HAP-1 (cell line): ENCODE measurements at regions not wholly inside any gene's neighbourhood (a gene's known extent, or its start where the extent isn't known, plus 50 kb on each side); places are given as distances from the start of the nearest gene placed in this dataset.
"Not testable (repeated sequence)": the region's sequence is repeated elsewhere in the genome, so short reads cannot be mapped to it uniquely, and the experiment has no call there.

Source experiments
- DNase-seq, 2 experiments: peaks; one replicate each; pipeline ENCODE4 v3.0.0-alpha.2; 2016 to 2020; ENCODE audit warnings: low spot score in 2 of 2
- H3K27me3 ChIP-seq: fragments of 250-450 bp; sonication (Bioruptor Pico); 2 replicates; pipeline ENCODE4 v1.5.1; 2020; ENCODE audit warnings: low read depth, mild to moderate bottlenecking, moderate library complexity
- H3K36me3 ChIP-seq: fragments of 250-450 bp; sonication (Bioruptor Pico); replicated peaks from 2 replicates; pipeline ENCODE4 v1.5.1; 2020; ENCODE audit warnings: mild to moderate bottlenecking
- H3K4me1 ChIP-seq: fragments of 250-450 bp; sonication (Bioruptor Pico); 2 replicates; pipeline ENCODE4 v1.5.1; 2020; ENCODE audit warnings: mild to moderate bottlenecking
- H3K4me3 ChIP-seq: fragments of 250-450 bp; sonication (Bioruptor Pico); 2 replicates; pipeline ENCODE4 v1.5.1; 2020; ENCODE audit warnings: mild to moderate bottlenecking, moderate library complexity
- H3K9me3 ChIP-seq: fragments of 250-450 bp; sonication (Bioruptor Pico); 2 replicates; pipeline ENCODE4 v1.5.1; 2020; ENCODE audit warnings: mild to moderate bottlenecking, moderate library complexity
- in situ Hi-C: fragments of 300-500 bp; cut with MboI; formaldehyde crosslinking; loops from 3 replicates; pipeline ENCODE4 v1.14.3; 2020; ENCODE audit warnings: low sequenced_read_pairs, inconsistent platforms, mixed read lengths

DNA sequence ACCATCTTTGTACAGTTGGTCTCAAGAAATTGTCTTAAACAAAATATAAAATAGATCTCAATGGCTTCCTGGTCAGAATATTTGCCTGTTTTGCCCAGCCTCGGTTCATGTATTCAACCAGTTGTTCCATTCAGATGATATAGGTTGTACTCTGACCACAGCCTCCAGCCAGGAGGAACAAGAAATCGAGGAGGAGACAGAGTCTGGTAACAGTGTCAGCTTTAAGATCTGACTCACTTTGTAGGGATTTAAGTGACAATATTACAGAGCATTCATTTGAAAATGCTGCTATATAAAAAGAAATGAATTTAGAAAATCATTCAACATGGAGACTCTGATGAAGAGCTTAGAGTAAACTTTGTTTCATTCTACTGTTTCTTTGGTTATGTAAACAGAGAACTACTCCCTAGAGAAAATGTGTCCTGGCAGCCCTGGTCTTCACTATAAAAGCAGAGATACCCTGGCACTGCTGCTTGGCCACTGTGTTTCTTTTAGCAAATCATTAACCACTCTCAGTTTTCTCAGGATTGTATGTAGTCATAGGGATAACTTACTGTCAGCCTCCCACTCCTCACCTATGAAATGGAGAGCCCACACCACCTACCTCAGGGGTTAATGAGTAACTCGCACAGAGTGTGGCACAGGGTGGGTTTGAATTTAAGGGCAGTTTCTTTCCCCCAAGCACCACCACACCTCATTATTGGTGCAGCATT is 53.5 kb downstream of the PAGE2 start:
- no peak for DNase-seq
- no peaks in the 10 kb centered on the region for H3K4me1 ChIP-seq
- in situ Hi-C loops = no loop called here
- H3K36me3 ChIP-seq = 0 out of 2 replicates have a peak, but pooled peaks cover 7% of the 10 kb centered on the region
- H3K27me3 ChIP-seq = no peaks in the 10 kb centered on the region
- no peak overlapping the region for H3K4me3 ChIP-seq
- no peaks in the 10 kb centered on the region for H3K9me3 ChIP-seq

- no peaks in the 10 kb centered on the region for H3K27me3 ChIP-seq
Measured at GRCh38 chrX:55142919-55143310, 54.1 kb downstream of the PAGE2 start.

GRCh38 chrX:55143621-55144020 is 54.8 kb downstream of the PAGE2 start:
- in situ Hi-C loops = no loop called here
- no peaks in the 10 kb centered on the region for H3K27me3 ChIP-seq
- H3K9me3 ChIP-seq = no peaks in the 10 kb centered on the region
- 0 out of 2 replicates have a peak, but pooled peaks cover 7% of the 10 kb centered on the region for H3K36me3 ChIP-seq
- no peak for DNase-seq
- H3K4me3 ChIP-seq = no peak overlapping the region
- no peaks in the 10 kb centered on the region for H3K4me1 ChIP-seq

More at GRCh38 chrX:55142919-55143310, 54.1 kb downstream of the PAGE2 start:
- H3K4me3 ChIP-seq = no peak overlapping the region
- DNase-seq = no peak
- in situ Hi-C loops = no loop called here
- H3K36me3 ChIP-seq = 0 out of 2 replicates have a peak, but pooled peaks cover 7% of the 10 kb centered on the region
- no peaks in the 10 kb centered on the region for H3K9me3 ChIP-seq
- H3K4me1 ChIP-seq = no peaks in the 10 kb centered on the region

- no peak for DNase-seq
- Histone ChIP-seq H3K27me3 (no peaks in the 10 kb centered on the region), H3K36me3 (0 out of 2 replicates have a peak, but pooled peaks cover 7% of the 10 kb centered on the region), H3K9me3 (no peaks in the 10 kb centered on the region), H3K4me1 (no peaks in the 10 kb centered on the region), H3K4me3 (no peak overlapping the region)
- in situ Hi-C loops = no loop called here
Measured at GRCh38 chrX:55144697-55145096, 55.9 kb downstream of the PAGE2 start.

DNA sequence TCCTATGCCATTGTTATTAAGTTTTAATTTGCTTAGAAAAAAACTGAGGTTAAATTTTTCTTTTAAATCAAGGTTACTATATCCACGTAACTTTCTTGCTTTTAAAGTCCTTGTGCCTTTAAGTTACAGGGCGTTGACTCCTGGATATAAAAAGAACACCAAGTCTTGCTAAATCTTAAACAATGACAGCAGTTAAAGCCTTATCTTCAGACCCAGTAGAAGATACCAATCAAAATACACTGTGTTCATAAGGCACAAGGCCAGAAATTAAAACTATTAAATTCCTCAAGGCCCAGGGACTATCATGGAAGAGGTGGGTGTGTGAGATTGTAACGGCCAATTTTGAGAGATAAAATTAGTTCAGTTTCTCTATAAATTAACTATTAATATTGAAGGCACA is 60.4 kb downstream of the PAGE2 start:
- Histone ChIP-seq H3K4me3 (no peak overlapping the region), H3K27me3 (no peaks in the 10 kb centered on the region), H3K4me1 (peaks cover 3% of the 10 kb centered on the region; the same call in 1 of the 2 replicates), H3K36me3 (peaks cover 10% of the 10 kb centered on the region), H3K9me3 (no peaks in the 10 kb centered on the region)
- no peak for DNase-seq
- in situ Hi-C loops = no loop called here

DNA sequence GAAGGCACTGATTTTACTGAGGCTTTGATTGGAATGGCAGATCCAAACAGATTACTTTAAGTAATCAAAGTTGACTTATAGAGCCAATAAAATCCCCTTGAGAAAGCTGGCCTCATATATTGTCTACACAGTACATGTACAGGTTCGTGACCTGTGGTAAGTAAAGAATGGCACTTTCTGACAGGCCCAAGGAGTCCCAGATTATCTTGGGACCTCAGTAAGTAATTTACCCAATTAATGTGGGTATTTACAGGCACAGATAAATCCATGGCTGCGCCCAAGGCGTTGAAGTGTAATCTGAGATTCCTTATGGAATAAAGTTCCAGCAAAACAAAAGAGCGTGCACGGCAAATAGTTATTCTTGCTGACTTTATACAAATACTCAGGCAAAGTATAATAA is 62.4 kb downstream of the PAGE2 start:
- no peaks in the 10 kb centered on the region for H3K9me3 ChIP-seq
- H3K27me3 ChIP-seq = no peaks in the 10 kb centered on the region
- H3K4me3 ChIP-seq = no peak overlapping the region
- no peak for DNase-seq
- H3K36me3 ChIP-seq = peaks cover 3% of the 10 kb centered on the region
- H3K4me1 ChIP-seq = peaks cover 3% of the 10 kb centered on the region; the same call in 1 of the 2 replicates
- in situ Hi-C loops = no loop called here

DNA sequence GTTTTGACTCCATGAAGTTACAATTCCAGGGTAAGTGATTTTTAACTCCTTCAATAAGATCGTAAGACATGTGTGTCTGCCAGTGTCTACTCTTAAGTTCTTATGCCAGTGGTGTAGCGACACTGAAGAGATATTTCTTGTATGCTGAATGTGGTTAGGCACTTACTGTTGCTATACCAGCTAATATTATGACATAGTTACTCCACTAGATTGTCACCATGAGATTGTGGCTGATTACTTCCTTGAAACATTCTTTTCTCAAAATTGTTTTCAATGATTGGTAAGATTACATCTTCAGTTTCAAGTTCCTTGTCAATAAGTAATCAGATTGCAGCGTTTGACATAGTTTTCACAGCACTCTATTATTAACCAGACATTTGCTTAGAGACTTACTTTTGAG is 60.6 kb upstream of the PAGE5 start:
- Histone ChIP-seq H3K9me3 (no peaks in the 10 kb centered on the region), H3K4me1 (peaks cover 5% of the 10 kb centered on the region), H3K27me3 (no peaks in the 10 kb centered on the region), H3K36me3 (peaks cover 8% of the 10 kb centered on the region; the same call in 1 of the 2 replicates), H3K4me3 (no peak overlapping the region)
- DNase-seq = no peak
- in situ Hi-C loops = no loop called here

DNA sequence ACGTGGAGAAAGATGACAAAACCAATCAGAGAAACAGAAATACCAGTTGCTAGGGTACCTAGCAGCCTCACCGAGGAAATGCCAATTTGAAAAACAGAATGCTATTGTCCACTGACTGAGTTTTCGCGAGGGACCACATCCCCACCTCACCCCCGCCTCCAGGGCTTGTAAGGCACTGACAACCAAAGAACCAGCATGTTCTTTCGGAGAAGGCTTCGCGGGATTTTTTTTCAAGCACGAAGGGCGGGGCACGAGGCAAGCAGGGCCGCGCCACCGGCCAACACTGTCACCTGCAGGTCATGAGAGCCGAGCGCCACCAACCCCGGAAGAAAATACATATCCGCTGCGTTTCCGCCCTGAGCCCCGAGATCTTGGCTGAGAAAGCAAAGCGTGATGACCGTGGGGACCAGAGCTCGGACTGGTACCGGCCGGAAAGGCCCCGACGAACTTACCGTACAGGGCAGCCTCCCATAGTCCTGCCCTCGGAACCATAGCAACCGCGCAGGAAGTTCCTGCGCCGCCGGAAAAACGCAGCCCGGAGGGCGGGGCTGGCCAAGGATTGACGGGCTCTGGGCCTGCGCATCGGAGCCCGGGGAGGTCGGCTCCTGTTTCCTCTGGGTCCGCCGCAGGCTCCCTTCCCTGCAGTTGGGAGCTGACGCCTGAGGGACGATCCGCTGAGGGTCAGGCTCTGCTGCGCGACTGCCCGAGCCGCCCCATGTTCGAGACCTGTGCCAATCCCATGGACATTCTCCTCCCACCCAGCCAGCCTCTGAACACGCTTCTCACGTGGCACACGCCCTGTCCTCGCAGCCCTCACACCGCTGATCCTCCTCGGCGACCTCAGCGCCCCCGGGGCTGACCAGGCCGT is 59.2 kb upstream of the PAGE5 start:
- Histone ChIP-seq H3K4me3 (peak overlapping the region; percentile 71), H3K27me3 (no peaks in the 10 kb centered on the region), H3K9me3 (no peaks in the 10 kb centered on the region), H3K36me3 (peaks cover 8% of the 10 kb centered on the region; the same call in 1 of the 2 replicates), H3K4me1 (peaks cover 5% of the 10 kb centered on the region)
- DNase-seq = peak; percentile 86 to 95
- in situ Hi-C loops = no loop called here

GRCh38 chrX:55161581-55161980 is 58.6 kb upstream of the PAGE5 start:
- in situ Hi-C loops = no loop called here
- Histone ChIP-seq H3K27me3 (no peaks in the 10 kb centered on the region), H3K4me1 (peaks cover 5% of the 10 kb centered on the region), H3K4me3 (peak overlapping the region; percentile 71), H3K9me3 (no peaks in the 10 kb centered on the region), H3K36me3 (peaks cover 5% of the 10 kb centered on the region; the same call in 1 of the 2 replicates)
- peak in 1 of 2 experiments; percentile 15 for DNase-seq

DNA sequence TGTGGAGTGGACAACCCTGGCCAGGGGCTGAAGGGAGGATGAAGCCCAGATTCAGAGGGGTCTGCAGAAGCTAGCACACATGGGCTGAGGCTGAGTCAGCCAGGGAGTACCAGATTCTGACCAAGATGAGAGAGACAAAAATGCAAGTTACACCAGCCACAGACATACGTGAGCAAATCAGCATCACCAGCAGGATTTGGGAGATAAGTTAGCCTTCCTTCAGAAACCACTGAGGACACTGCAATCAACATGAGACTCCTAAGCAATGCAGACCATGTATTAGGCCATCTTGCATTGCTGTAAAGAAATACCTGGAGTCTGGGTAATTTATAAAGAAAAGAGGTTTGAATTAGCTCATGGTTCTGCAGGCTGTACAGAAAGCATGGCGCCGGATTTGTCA is 57.0 kb upstream of the PAGE5 start:
- DNase-seq = no peak
- Histone ChIP-seq H3K27me3 (no peaks in the 10 kb centered on the region), H3K36me3 (no peaks in the 10 kb centered on the region; the same call in 1 of the 2 replicates), H3K4me3 (no peak overlapping the region), H3K9me3 (no peaks in the 10 kb centered on the region), H3K4me1 (peaks cover 5% of the 10 kb centered on the region)
- in situ Hi-C loops = no loop called here

DNA sequence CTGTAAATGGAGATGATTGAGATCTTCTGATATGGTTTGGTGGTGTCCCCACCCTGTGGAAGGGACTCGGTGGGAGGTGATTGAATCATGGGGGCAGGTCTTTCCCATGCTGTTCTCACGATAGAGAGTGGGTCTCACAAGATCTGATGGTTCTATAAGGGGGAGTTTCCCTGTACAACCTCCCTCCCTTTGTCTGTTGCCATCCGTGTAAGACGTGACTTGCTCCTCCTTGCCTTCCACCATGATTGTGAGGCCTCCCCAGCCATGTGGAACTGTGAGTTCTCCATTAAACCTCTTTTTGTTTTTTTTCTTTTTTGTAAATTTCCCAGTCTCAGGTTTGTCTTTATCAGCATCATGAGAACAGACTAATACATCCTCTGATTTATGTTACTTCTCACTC is 55.1 kb upstream of the PAGE5 start:
- H3K4me1 ChIP-seq, H3K9me3 ChIP-seq, DNase-seq, H3K4me3 ChIP-seq, H3K27me3 ChIP-seq, H3K36me3 ChIP-seq, in situ Hi-C loops: not testable (repeated sequence)

- H3K4me3 ChIP-seq = no peak overlapping the region
- no peaks in the 10 kb centered on the region for H3K4me1 ChIP-seq
- H3K36me3 ChIP-seq = no peaks in the 10 kb centered on the region
- in situ Hi-C loops = no loop called here
- DNase-seq = no peak
- H3K27me3 ChIP-seq = no peaks in the 10 kb centered on the region
- H3K9me3 ChIP-seq = no peaks in the 10 kb centered on the region
Measured at GRCh38 chrX:55167124-55167803, 52.9 kb upstream of the PAGE5 start.

- in situ Hi-C loops = no loop called here
- Histone ChIP-seq H3K4me3 (no peak overlapping the region), H3K36me3 (no peaks in the 10 kb centered on the region), H3K27me3 (no peaks in the 10 kb centered on the region), H3K9me3 (no peaks in the 10 kb centered on the region), H3K4me1 (no peaks in the 10 kb centered on the region)
- no peak for DNase-seq
Measured at GRCh38 chrX:55167901-55168300, 52.2 kb upstream of the PAGE5 start.
